GM12892 (cell line): ENCODE measurements at regions not wholly inside any gene's neighbourhood (a gene's known extent, or its start where the extent isn't known, plus 50 kb on each side); places are given as distances from the start of the nearest gene placed in this dataset.

Experiments
- POLR2A ChIP-seq: IDR thresholded peaks from 2 replicates; pipeline ENCODE4 v1.6.1; 2011; ENCODE audit warnings: low read depth, low read length, control low read depth
- POLR2AphosphoS5 ChIP-seq: IDR thresholded peaks from 2 replicates; pipeline ENCODE4 v1.6.1; 2011; ENCODE audit warnings: low read depth, low read length, control low read depth

- TF ChIP-seq POLR2A (no peak), POLR2AphosphoS5 (no peak)
These were observed 156.9 kb downstream of the NKX6-1 start for GRCh38 chr4:84342161-84342560.
